ENCODE measurements at regions not wholly inside any gene's neighbourhood (a gene's known extent, or its start where the extent isn't known, plus 50 kb on each side); places are given as distances from the start of the nearest gene placed in this dataset.

- Histone ChIP-seq H3K27me3 (ENCODE audit: control insufficient read depth in 1 of 2, insufficient read depth in 2 of 2, low read length in 1 of 2) (no peaks in the 10 kb centered on the region), H3K27ac (ENCODE audit: low read depth in 1 of 2, low read length in 2 of 2) (no peak overlapping the region), H3K4me3 (ENCODE audit: low read length in 2 of 2) (no peak overlapping the region), H3K4me1 (ENCODE audit: control insufficient read depth in 1 of 2, insufficient read depth in 2 of 2, low read length in 2 of 2) (no peaks in the 10 kb centered on the region), H3K9me3 (ENCODE audit: control insufficient read depth, low read length) (no peaks in the 10 kb centered on the region), H3K36me3 (ENCODE audit: control insufficient read depth in 1 of 2, insufficient read depth in 2 of 2, low read length in 1 of 2) (no peaks in the 10 kb centered on the region)
- DNase-seq (no peak), ATAC-seq (ENCODE audit: low FRiP score) (no peak)
- intact Hi-C loops (cut with DNase I) = no loop called here
Observed at GRCh38 chr4:20383969-20384368, 132.3 kb downstream of the SLIT2 start.

- Histone ChIP-seq H3K27me3 (ENCODE audit: control insufficient read depth in 1 of 2, insufficient read depth in 2 of 2, low read length in 1 of 2) (no peaks in the 10 kb centered on the region), H3K4me1 (ENCODE audit: control insufficient read depth in 1 of 2, insufficient read depth in 2 of 2, low read length in 2 of 2) (no peaks in the 10 kb centered on the region), H3K9me3 (ENCODE audit: control insufficient read depth, low read length) (no peaks in the 10 kb centered on the region), H3K4me3 (ENCODE audit: low read length in 2 of 2) (no peak overlapping the region), H3K27ac (ENCODE audit: low read depth in 1 of 2, low read length in 2 of 2) (no peak overlapping the region), H3K36me3 (ENCODE audit: control insufficient read depth in 1 of 2, insufficient read depth in 2 of 2, low read length in 1 of 2) (no peaks in the 10 kb centered on the region)
- 50 to 60% methylated on average over 5 of the region's 5 CpGs for WGBS, 2 donors
- DNase-seq (no peak), ATAC-seq (ENCODE audit: low FRiP score) (no peak)
- intact Hi-C loops (cut with DNase I) = no loop called here
Observed at GRCh38 chr4:20384456-20384855, 132.8 kb downstream of the SLIT2 start.

GRCh38 chr4:20386001-20386740 lies 134.5 kb downstream of the SLIT2 start:
- H3K9me3 ChIP-seq (ENCODE audit: control insufficient read depth, low read length) = no peaks in the 10 kb centered on the region
- intact Hi-C loops (cut with DNase I) = no loop called here
- ATAC-seq (ENCODE audit: low FRiP score) = no peak
- no peak overlapping the region for H3K4me3 ChIP-seq (ENCODE audit: low read length in 2 of 2)
- no peaks in the 10 kb centered on the region for H3K36me3 ChIP-seq (ENCODE audit: control insufficient read depth in 1 of 2, insufficient read depth in 2 of 2, low read length in 1 of 2)
- H3K4me1 ChIP-seq (ENCODE audit: control insufficient read depth in 1 of 2, insufficient read depth in 2 of 2, low read length in 2 of 2) = no peaks in the 10 kb centered on the region
- DNase-seq = no peak
- H3K27me3 ChIP-seq (ENCODE audit: control insufficient read depth in 1 of 2, insufficient read depth in 2 of 2, low read length in 1 of 2) = no peaks in the 10 kb centered on the region
- WGBS, 2 donors = 81 to 85% methylated on average over 2 of the region's 2 CpGs
- H3K27ac ChIP-seq (ENCODE audit: low read depth in 1 of 2, low read length in 2 of 2) = no peak overlapping the region

- WGBS, 2 donors = 96 to 98% methylated on average over 5 of the region's 5 CpGs
- Histone ChIP-seq H3K9me3 (ENCODE audit: control insufficient read depth, low read length) (no peaks in the 10 kb centered on the region), H3K4me1 (ENCODE audit: control insufficient read depth in 1 of 2, insufficient read depth in 2 of 2, low read length in 2 of 2) (no peaks in the 10 kb centered on the region), H3K36me3 (ENCODE audit: control insufficient read depth in 1 of 2, insufficient read depth in 2 of 2, low read length in 1 of 2) (no peaks in the 10 kb centered on the region), H3K27ac (ENCODE audit: low read depth in 1 of 2, low read length in 2 of 2) (no peak overlapping the region), H3K4me3 (ENCODE audit: low read length in 2 of 2) (no peak overlapping the region), H3K27me3 (ENCODE audit: control insufficient read depth in 1 of 2, insufficient read depth in 2 of 2, low read length in 1 of 2) (no peaks in the 10 kb centered on the region)
- ATAC-seq (ENCODE audit: low FRiP score) = no peak
- no peak for DNase-seq
- intact Hi-C loops (cut with DNase I) = no loop called here
Observed at GRCh38 chr4:20386906-20387305, 135.2 kb downstream of the SLIT2 start.

GRCh38 chr4:20391198-20391597 lies 139.5 kb downstream of the SLIT2 start:
- DNase-seq (no peak), ATAC-seq (ENCODE audit: low FRiP score) (no peak)
- WGBS, 2 donors = 6 to 7% methylated on average over 1 of the region's 1 CpG

GRCh38 chr4:20391912-20392311 lies 140.2 kb downstream of the SLIT2 start:
- DNase-seq = no peak
- Histone ChIP-seq H3K27me3 (ENCODE audit: control insufficient read depth in 1 of 2, insufficient read depth in 2 of 2, low read length in 1 of 2) (no peaks in the 10 kb centered on the region), H3K4me3 (ENCODE audit: low read length in 2 of 2) (no peak overlapping the region), H3K9me3 (ENCODE audit: control insufficient read depth, low read length) (no peaks in the 10 kb centered on the region), H3K27ac (ENCODE audit: low read depth in 1 of 2, low read length in 2 of 2) (no peak overlapping the region), H3K4me1 (ENCODE audit: control insufficient read depth in 1 of 2, insufficient read depth in 2 of 2, low read length in 2 of 2) (no peaks in the 10 kb centered on the region), H3K36me3 (ENCODE audit: control insufficient read depth in 1 of 2, insufficient read depth in 2 of 2, low read length in 1 of 2) (no peaks in the 10 kb centered on the region)
- 94 to 98% methylated on average over 5 of the region's 5 CpGs for WGBS, 2 donors
- intact Hi-C loops (cut with DNase I) = no loop called here
- ATAC-seq (ENCODE audit: low FRiP score) = no peak

More at GRCh38 chr4:20391198-20391597, 139.5 kb downstream of the SLIT2 start:
- H3K36me3 ChIP-seq (ENCODE audit: control insufficient read depth in 1 of 2, insufficient read depth in 2 of 2, low read length in 1 of 2) = no peaks in the 10 kb centered on the region
- no peaks in the 10 kb centered on the region for H3K9me3 ChIP-seq (ENCODE audit: control insufficient read depth, low read length)
- H3K4me1 ChIP-seq (ENCODE audit: control insufficient read depth in 1 of 2, insufficient read depth in 2 of 2, low read length in 2 of 2) = no peaks in the 10 kb centered on the region
- no peak overlapping the region for H3K27ac ChIP-seq (ENCODE audit: low read depth in 1 of 2, low read length in 2 of 2)
- intact Hi-C loops (cut with DNase I) = no loop called here
- no peaks in the 10 kb centered on the region for H3K27me3 ChIP-seq (ENCODE audit: control insufficient read depth in 1 of 2, insufficient read depth in 2 of 2, low read length in 1 of 2)
- no peak overlapping the region for H3K4me3 ChIP-seq (ENCODE audit: low read length in 2 of 2)

- H3K9me3 ChIP-seq (ENCODE audit: control insufficient read depth, low read length) = no peaks in the 10 kb centered on the region
- no peak overlapping the region for H3K27ac ChIP-seq (ENCODE audit: low read depth in 1 of 2, low read length in 2 of 2)
- no peak for DNase-seq
- intact Hi-C loops (cut with DNase I) = no loop called here
- no peak overlapping the region for H3K4me3 ChIP-seq (ENCODE audit: low read length in 2 of 2)
- ATAC-seq (ENCODE audit: low FRiP score) = no peak
- H3K36me3 ChIP-seq (ENCODE audit: control insufficient read depth in 1 of 2, insufficient read depth in 2 of 2, low read length in 1 of 2) = no peaks in the 10 kb centered on the region
- whole genome bisulfite sequencing, 2 donors = 4 to 7% methylated on average over 5 of the region's 5 CpGs
- no peaks in the 10 kb centered on the region for H3K27me3 ChIP-seq (ENCODE audit: control insufficient read depth in 1 of 2, insufficient read depth in 2 of 2, low read length in 1 of 2)
- H3K4me1 ChIP-seq (ENCODE audit: control insufficient read depth in 1 of 2, insufficient read depth in 2 of 2, low read length in 2 of 2) = no peaks in the 10 kb centered on the region
Observed at GRCh38 chr4:20393486-20394100, 141.9 kb downstream of the SLIT2 start.

- 92 to 93% methylated on average over 2 of the region's 2 CpGs for WGBS, 2 donors
Observed at GRCh38 chr4:20394512-20394911, 142.8 kb downstream of the SLIT2 start.

GRCh38 chr4:20395160-20395773 lies 143.6 kb downstream of the SLIT2 start:
- 63 to 71% methylated on average over 3 of the region's 3 CpGs for WGBS, 2 donors
- H3K27me3 ChIP-seq (ENCODE audit: control insufficient read depth in 1 of 2, insufficient read depth in 2 of 2, low read length in 1 of 2) = no peaks in the 10 kb centered on the region
- H3K4me3 ChIP-seq (ENCODE audit: low read length in 2 of 2) = no peak overlapping the region
- no peaks in the 10 kb centered on the region for H3K4me1 ChIP-seq (ENCODE audit: control insufficient read depth in 1 of 2, insufficient read depth in 2 of 2, low read length in 2 of 2)
- ATAC-seq (ENCODE audit: low FRiP score) (no peak), DNase-seq (no peak)
- H3K27ac ChIP-seq (ENCODE audit: low read depth in 1 of 2, low read length in 2 of 2) = no peak overlapping the region
- H3K36me3 ChIP-seq (ENCODE audit: control insufficient read depth in 1 of 2, insufficient read depth in 2 of 2, low read length in 1 of 2) = no peaks in the 10 kb centered on the region
- intact Hi-C loops (cut with DNase I) = no loop called here
- no peaks in the 10 kb centered on the region for H3K9me3 ChIP-seq (ENCODE audit: control insufficient read depth, low read length)

More at GRCh38 chr4:20394512-20394911, 142.8 kb downstream of the SLIT2 start:
- Histone ChIP-seq H3K9me3 (ENCODE audit: control insufficient read depth, low read length) (no peaks in the 10 kb centered on the region), H3K4me1 (ENCODE audit: control insufficient read depth in 1 of 2, insufficient read depth in 2 of 2, low read length in 2 of 2) (no peaks in the 10 kb centered on the region), H3K36me3 (ENCODE audit: control insufficient read depth in 1 of 2, insufficient read depth in 2 of 2, low read length in 1 of 2) (no peaks in the 10 kb centered on the region), H3K27ac (ENCODE audit: low read depth in 1 of 2, low read length in 2 of 2) (no peak overlapping the region), H3K27me3 (ENCODE audit: control insufficient read depth in 1 of 2, insufficient read depth in 2 of 2, low read length in 1 of 2) (no peaks in the 10 kb centered on the region), H3K4me3 (ENCODE audit: low read length in 2 of 2) (no peak overlapping the region)
- intact Hi-C loops (cut with DNase I) = no loop called here
- ATAC-seq (ENCODE audit: low FRiP score) = no peak
- no peak for DNase-seq
